Body of pancreas (tissue), 4 donors: ENCODE measurements at regions not wholly inside any gene's neighbourhood (a gene's known extent, or its start where the extent isn't known, plus 50 kb on each side); places are given as distances from the start of the nearest gene placed in this dataset.
"Not testable (repeated sequence)": the region's sequence is repeated elsewhere in the genome, so short reads cannot be mapped to it uniquely, and the experiment has no call there.

Experiments used
- ATAC-seq: fragments of 150-250 bp; one replicate; pipeline ENCODE4 v1.9.1; 2016
- DNase-seq, 4 donors: peaks; one replicate each; pipeline ENCODE4 v3.0.0-alpha.2; 2019
- H3K27ac ChIP-seq, 4 donors: fragments of 200-600 bp; sonication (generic); 1 replicate in 3 of 4; 2 replicates in 1 of 4; pipeline versions ENCODE4 v1.5.1 to v1.6.1; 2016 to 2019; ENCODE audit warnings: mild to moderate bottlenecking in 1 of 4, mixed read lengths in 1 of 4, moderate library complexity in 1 of 4
- H3K27me3 ChIP-seq, 2 donors: fragments of 200-600 bp; sonication (generic); one replicate each; pipeline ENCODE4 v1.6.0; 2016; ENCODE audit warnings: mild to moderate bottlenecking in 1 of 2
- H3K36me3 ChIP-seq, 2 donors: fragments of 200-600 bp; sonication (generic); replicated peaks in 1 of 2; 2 replicates each; pipeline ENCODE4 v1.5.1; 2016; ENCODE audit warnings: low read depth in 2 of 2; ENCODE audit not compliant: insufficient read depth in 1 of 2
- H3K4me1 ChIP-seq: fragments of 200-600 bp; sonication (generic); one replicate; pipeline ENCODE4 v1.6.0; 2016
- H3K4me3 ChIP-seq, 2 donors: fragments of 200-600 bp; sonication (generic); 1 replicate in 1 of 2; 2 replicates in 1 of 2; pipeline ENCODE4 v1.5.1; 2016 to 2019
- H3K9me3 ChIP-seq, 3 donors: fragments of 200-600 bp; sonication (generic); 1 replicate in 2 of 3; 2 replicates in 1 of 3; pipeline ENCODE4 v1.5.1; 2016
- POLR2A ChIP-seq, 3 donors: fragments of 450-650 bp; IDR thresholded peaks; one replicate each; pipeline ENCODE4 v1.6.1; 2016; ENCODE audit warnings: antibody characterized with exemption in 3 of 3, mild to moderate bottlenecking in 2 of 3
- WGBS, 2 donors: methylation state at CpG; one replicate each; pipeline ENCODE4 v1.1.5; 2017; 5-methylcytosine and 5-hydroxymethylcytosine counted together
- intact Hi-C: fragments of 100-400 bp; cut with DNase I; formaldehyde crosslinking; loops from one replicate; pipeline ENCODE4 v1.15.1; 2023
- TF ChIP-seq, protein P1 (sequence below), 7 experiments: fragments of 450-650 bp in 4 of 7; fragments of 200-600 bp in 3 of 7; sonication (generic) in 3 of 7; IDR thresholded peaks; one replicate each; pipeline ENCODE4 v1.5.1; 2016 to 2019; ENCODE audit warnings: antibody characterized with exemption in 7 of 7

- DNase-seq, result no peak
- ATAC-seq, result no peak
- Histone ChIP-seq H3K27ac (no peak overlapping the region), H3K27me3 (no peaks in the 10 kb centered on the region), H3K4me1 (no peaks in the 10 kb centered on the region), H3K4me3 (no peak overlapping the region), H3K9me3 (no peaks in the 10 kb centered on the region), H3K36me3 (no peaks in the 10 kb centered on the region)
- intact Hi-C loops, result no loop called here
- WGBS, 2 donors, result 48% methylated on average over 2 of the region's 2 CpGs
- TF ChIP-seq POLR2A (IDR thresholded peaks at IDR 0.05), result no peak
- TF ChIP-seq, protein P1, sequence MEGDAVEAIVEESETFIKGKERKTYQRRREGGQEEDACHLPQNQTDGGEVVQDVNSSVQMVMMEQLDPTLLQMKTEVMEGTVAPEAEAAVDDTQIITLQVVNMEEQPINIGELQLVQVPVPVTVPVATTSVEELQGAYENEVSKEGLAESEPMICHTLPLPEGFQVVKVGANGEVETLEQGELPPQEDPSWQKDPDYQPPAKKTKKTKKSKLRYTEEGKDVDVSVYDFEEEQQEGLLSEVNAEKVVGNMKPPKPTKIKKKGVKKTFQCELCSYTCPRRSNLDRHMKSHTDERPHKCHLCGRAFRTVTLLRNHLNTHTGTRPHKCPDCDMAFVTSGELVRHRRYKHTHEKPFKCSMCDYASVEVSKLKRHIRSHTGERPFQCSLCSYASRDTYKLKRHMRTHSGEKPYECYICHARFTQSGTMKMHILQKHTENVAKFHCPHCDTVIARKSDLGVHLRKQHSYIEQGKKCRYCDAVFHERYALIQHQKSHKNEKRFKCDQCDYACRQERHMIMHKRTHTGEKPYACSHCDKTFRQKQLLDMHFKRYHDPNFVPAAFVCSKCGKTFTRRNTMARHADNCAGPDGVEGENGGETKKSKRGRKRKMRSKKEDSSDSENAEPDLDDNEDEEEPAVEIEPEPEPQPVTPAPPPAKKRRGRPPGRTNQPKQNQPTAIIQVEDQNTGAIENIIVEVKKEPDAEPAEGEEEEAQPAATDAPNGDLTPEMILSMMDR (IDR thresholded peaks at IDR 0.05), result no peak
Measured at GRCh38 chr9:29439961-29440360, 1866.7 kb upstream of the C9orf72 start.

GRCh38 chr9:29440449-29440848, 1867.2 kb upstream of the C9orf72 start:
- intact Hi-C loops, result no loop called here
- no peaks in the 10 kb centered on the region for H3K4me1 ChIP-seq
- no peaks in the 10 kb centered on the region for H3K9me3 ChIP-seq

GRCh38 chr9:29445751-29446150, 1872.5 kb upstream of the C9orf72 start:
- no peak for DNase-seq
- Histone ChIP-seq H3K27me3 (no peaks in the 10 kb centered on the region), H3K4me3 (no peak overlapping the region), H3K36me3 (no peaks in the 10 kb centered on the region), H3K4me1 (no peaks in the 10 kb centered on the region), H3K27ac (no peak overlapping the region), H3K9me3 (no peaks in the 10 kb centered on the region)
- ATAC-seq, result no peak
- 48 to 54% methylated on average over 3 of the region's 3 CpGs for WGBS, 2 donors
- TF ChIP-seq, protein P1 (IDR thresholded peaks at IDR 0.05), result no peak
- TF ChIP-seq POLR2A (IDR thresholded peaks at IDR 0.05), result no peak
- intact Hi-C loops, result no loop called here

More at GRCh38 chr9:29440449-29440848, 1867.2 kb upstream of the C9orf72 start:
- no peak for ATAC-seq
- H3K4me3 ChIP-seq, result no peak overlapping the region
- WGBS, 2 donors, result 49 to 57% methylated on average over 4 of the region's 4 CpGs
- TF ChIP-seq, protein P1 (IDR thresholded peaks at IDR 0.05), result no peak
- TF ChIP-seq POLR2A (IDR thresholded peaks at IDR 0.05), result no peak
- H3K27me3 ChIP-seq, result no peaks in the 10 kb centered on the region
- H3K27ac ChIP-seq, result no peak overlapping the region
- H3K36me3 ChIP-seq, result no peaks in the 10 kb centered on the region
- no peak for DNase-seq

- Histone ChIP-seq H3K36me3 (no peaks in the 10 kb centered on the region), H3K27ac (no peak overlapping the region), H3K4me3 (no peak overlapping the region), H3K4me1 (no peaks in the 10 kb centered on the region), H3K27me3 (no peaks in the 10 kb centered on the region), H3K9me3 (no peaks in the 10 kb centered on the region)
- TF ChIP-seq, protein P1 (IDR thresholded peaks at IDR 0.05), result no peak
- no peak for TF ChIP-seq POLR2A (IDR thresholded peaks at IDR 0.05)
- no peak for DNase-seq
- no peak for ATAC-seq
- intact Hi-C loops, result no loop called here
Measured at GRCh38 chr9:29449306-29449705, 1876.0 kb upstream of the C9orf72 start.

DNA sequence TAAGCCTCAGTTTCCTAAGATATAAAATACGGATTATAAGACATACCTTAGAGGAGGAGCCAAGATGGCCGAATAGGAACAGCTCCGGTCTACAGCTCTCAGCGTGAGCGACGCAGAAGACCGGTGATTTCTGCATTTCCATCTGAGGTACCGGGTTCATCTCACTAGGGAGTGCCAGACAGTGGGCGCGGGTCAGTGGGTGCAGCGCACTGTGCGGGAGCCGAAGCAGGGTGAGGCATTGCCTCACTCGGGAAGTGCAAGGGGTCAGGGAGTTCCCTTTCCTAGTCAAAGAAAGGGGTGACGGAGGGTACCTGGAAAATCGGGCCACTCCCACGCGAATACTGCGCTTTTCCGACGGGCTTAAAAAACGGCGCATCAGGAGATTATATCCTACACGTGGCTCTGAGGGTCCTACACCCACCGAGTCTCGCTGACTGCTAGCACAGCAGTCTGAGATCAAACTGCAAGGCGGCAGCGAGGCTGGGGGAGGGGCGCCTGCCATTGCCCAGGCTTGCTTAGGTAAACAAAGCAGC, 1877.1 kb upstream of the C9orf72 start:
- 79 to 86% methylated on average over 24 to 29 of the region's 29 CpGs for WGBS, 2 donors
- H3K27me3 ChIP-seq, H3K9me3 ChIP-seq, H3K27ac ChIP-seq, ATAC-seq, H3K36me3 ChIP-seq, intact Hi-C loops, DNase-seq, H3K4me3 ChIP-seq, H3K4me1 ChIP-seq: not testable (repeated sequence)
